Activated CD4-positive, alpha-beta memory T cell treated with anti-CD3 and anti-CD28 coated beads for 36 hours (primary cell): ENCODE measurements at regions not wholly inside any gene's neighbourhood (a gene's known extent, or its start where the extent isn't known, plus 50 kb on each side); places are given as distances from the start of the nearest gene placed in this dataset.

Experiments
- CTCF ChIA-PET: fragments of 350-600 bp; sonication (Branson Sonifier 250); formaldehyde crosslinking; loops from one replicate; lab custom pipeline; 2021; ENCODE audit warnings: antibody characterized with exemption, inconsistent platforms; lab: Charles Lee
- POLR2A ChIA-PET: fragments of 350-600 bp; sonication (Branson Sonifier 250); formaldehyde crosslinking; loops from one replicate; lab custom pipeline; 2021; ENCODE audit warnings: antibody characterized with exemption; lab: Charles Lee
- DNase-seq: peaks from one replicate; pipeline ENCODE4 v3.0.0-alpha.2; 2020
- H3K27ac Mint-ChIP-seq: one replicate; pipeline ENCODE4 v1.8.0; 2021; ENCODE audit warnings: mixed read lengths
- H3K27me3 Mint-ChIP-seq: one replicate; pipeline ENCODE4 v1.8.0; 2021; ENCODE audit warnings: mixed read lengths
- H3K36me3 Mint-ChIP-seq: one replicate; pipeline ENCODE4 v1.8.0; 2021; ENCODE audit warnings: mixed read lengths
- H3K4me1 Mint-ChIP-seq: one replicate; pipeline ENCODE4 v1.8.0; 2021; ENCODE audit warnings: low read depth, mixed read lengths
- H3K4me3 Mint-ChIP-seq: one replicate; pipeline ENCODE4 v1.8.0; 2021; ENCODE audit warnings: mild to moderate bottlenecking, mixed read lengths
- H3K9me3 Mint-ChIP-seq: one replicate; pipeline ENCODE4 v1.8.0; 2021; ENCODE audit warnings: mixed read lengths
- intact Hi-C: fragments of 100-400 bp; cut with micrococcal nuclease; formaldehyde crosslinking; loops from one replicate; pipeline ENCODE4 v1.15.1; 2023

DNA sequence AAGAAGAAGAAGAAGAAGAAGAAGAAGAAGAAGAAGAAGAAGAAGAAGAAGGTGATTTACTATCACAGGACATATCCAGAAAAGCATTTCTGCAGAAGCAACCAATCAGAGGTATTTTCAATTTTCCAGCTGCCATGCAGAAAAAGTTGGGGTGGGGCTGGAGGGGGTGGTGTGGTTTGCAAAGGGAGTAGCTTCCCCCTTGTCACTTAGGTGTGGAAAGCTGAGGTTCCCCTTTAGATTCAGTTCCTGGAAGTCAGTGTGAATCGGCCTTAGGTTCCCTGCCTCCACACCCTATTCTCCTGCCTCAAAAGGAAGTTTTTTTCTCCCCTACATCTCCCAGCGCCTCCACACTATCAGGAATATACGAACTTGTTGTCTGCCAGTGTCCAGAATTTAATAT is 276.7 kb upstream of the ARRDC4 start:
- ChIA-PET CTCF (no interaction called here), POLR2A (no interaction called here)
- intact Hi-C loops: no loop called here
- H3K27ac Mint-ChIP-seq: no peak overlapping the region
- peaks cover 6% of the 10 kb centered on the region for H3K9me3 Mint-ChIP-seq
- no peak overlapping the region for H3K4me3 Mint-ChIP-seq
- no peaks in the 10 kb centered on the region for H3K4me1 Mint-ChIP-seq
- H3K27me3 Mint-ChIP-seq: no peaks in the 10 kb centered on the region
- no peak for DNase-seq
- no peaks in the 10 kb centered on the region for H3K36me3 Mint-ChIP-seq

DNA sequence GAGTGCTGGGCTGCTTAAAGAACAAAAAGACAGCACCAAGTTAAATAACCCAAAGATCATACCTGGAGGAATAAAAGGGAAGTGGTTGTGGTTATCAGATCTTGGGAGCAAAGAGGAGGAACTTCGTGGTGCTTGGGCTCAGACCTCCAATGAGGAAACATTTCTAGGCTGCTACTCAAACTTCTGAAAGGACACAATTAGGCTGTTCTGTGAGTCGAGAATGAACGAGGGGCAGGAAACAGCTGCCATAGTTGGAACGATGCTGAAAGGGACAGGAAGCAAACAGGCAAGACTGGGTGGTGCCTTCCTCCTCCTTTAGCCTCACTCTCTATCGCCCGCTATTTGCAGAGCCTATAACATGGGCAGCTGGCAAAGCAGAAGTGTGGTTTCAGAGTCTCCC is 276.3 kb upstream of the ARRDC4 start:
- H3K4me1 Mint-ChIP-seq: no peaks in the 10 kb centered on the region
- no peaks in the 10 kb centered on the region for H3K27me3 Mint-ChIP-seq
- ChIA-PET CTCF (no interaction called here), POLR2A (no interaction called here)
- intact Hi-C loops: no loop called here
- no peak overlapping the region for H3K27ac Mint-ChIP-seq
- peaks cover 6% of the 10 kb centered on the region for H3K9me3 Mint-ChIP-seq
- DNase-seq: no peak
- no peak overlapping the region for H3K4me3 Mint-ChIP-seq
- no peaks in the 10 kb centered on the region for H3K36me3 Mint-ChIP-seq

DNA sequence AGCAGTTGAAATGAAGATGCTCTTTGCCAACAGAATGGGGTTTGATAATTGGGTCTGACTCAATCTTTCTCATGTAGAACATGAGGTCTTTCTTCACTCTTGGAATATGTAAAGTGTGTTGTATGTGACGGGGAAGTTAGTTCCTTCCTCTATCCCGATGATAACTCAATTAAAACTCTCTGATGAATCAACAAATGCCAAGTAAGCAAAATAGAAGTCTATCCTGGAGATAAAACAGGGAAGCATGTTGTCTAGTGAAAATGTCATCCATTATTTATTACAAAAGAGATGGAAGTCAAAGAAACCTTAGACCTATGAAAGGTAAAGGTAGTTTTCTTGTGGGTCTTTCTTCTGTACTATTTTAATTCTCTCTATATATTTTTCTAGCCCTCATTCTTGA is 274.2 kb upstream of the ARRDC4 start:
- Mint-ChIP-seq H3K4me1 (no peaks in the 10 kb centered on the region), H3K27me3 (no peaks in the 10 kb centered on the region), H3K36me3 (no peaks in the 10 kb centered on the region), H3K9me3 (peaks cover 6% of the 10 kb centered on the region), H3K4me3 (no peak overlapping the region), H3K27ac (no peak overlapping the region)
- intact Hi-C loops: no loop called here
- ChIA-PET POLR2A (no interaction called here), CTCF (no interaction called here)
- DNase-seq: no peak

DNA sequence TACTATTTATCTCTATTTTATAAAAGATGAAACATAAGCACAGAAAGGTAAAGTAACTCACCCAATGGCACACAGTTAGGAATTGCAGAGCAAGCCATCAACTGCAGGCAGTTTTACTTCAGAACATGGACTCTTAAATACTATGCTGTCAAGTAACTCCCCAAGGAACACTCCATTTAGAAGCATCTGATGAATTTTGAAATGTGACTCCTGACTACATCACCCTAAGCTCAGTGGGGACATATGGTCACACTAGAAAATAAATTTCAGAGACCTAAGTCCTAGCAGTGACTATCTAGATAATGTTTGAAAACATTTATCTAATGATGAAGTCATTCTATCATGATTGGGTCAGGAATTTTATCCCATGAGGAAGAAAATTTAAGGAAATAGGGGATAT is 272.8 kb upstream of the ARRDC4 start:
- Mint-ChIP-seq H3K27me3 (no peaks in the 10 kb centered on the region), H3K27ac (no peak overlapping the region), H3K4me1 (no peaks in the 10 kb centered on the region), H3K36me3 (no peaks in the 10 kb centered on the region), H3K9me3 (peaks cover 3% of the 10 kb centered on the region), H3K4me3 (no peak overlapping the region)
- intact Hi-C loops: no loop called here
- ChIA-PET POLR2A (no interaction called here), CTCF (no interaction called here)
- DNase-seq: no peak

DNA sequence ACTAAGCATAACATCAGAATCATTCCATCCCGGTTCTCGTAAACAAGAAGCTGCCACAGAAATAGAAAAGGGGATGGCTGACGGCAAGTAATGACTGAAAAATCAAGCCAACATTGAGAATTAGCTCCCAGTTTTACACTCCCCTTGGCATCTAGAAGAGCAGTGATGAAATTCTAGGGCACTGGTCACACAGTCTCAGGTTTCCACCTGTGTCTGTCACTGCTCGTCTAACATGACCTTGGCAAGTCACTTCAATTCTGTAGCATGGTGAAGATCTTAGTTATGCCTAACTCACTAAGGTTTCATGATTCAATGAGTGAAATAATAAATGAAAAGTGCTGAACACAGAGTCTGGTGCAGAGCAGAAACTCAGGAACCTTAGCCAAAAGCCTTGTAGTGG is 272.3 kb upstream of the ARRDC4 start:
- intact Hi-C loops: no loop called here
- Mint-ChIP-seq H3K27me3 (no peaks in the 10 kb centered on the region), H3K4me1 (no peaks in the 10 kb centered on the region), H3K9me3 (no peaks in the 10 kb centered on the region), H3K27ac (no peak overlapping the region), H3K4me3 (no peak overlapping the region), H3K36me3 (no peaks in the 10 kb centered on the region)
- ChIA-PET CTCF (no interaction called here), POLR2A (no interaction called here)
- no peak for DNase-seq

DNA sequence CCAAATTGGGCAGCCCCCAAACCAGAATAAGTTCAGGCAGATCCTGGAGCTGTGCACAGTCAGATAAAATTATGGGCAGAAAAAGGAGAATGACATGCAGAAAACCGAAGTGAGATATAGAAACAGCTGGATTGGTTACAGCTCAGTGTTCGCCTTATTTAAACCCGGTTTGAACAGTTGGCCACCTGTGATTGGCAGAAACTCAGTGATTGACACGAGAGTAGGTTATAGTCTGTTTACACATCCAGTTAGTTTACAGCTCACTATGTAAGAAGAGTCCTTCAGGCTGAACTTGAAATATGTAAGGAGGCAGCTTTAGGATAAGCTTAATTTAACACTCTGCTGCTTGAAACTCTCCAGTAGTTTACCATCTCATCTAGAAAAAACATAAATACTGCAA is 271.6 kb upstream of the ARRDC4 start:
- no peaks in the 10 kb centered on the region for H3K27me3 Mint-ChIP-seq
- POLR2A ChIA-PET: no interaction called here
- H3K9me3 Mint-ChIP-seq: no peaks in the 10 kb centered on the region

DNA sequence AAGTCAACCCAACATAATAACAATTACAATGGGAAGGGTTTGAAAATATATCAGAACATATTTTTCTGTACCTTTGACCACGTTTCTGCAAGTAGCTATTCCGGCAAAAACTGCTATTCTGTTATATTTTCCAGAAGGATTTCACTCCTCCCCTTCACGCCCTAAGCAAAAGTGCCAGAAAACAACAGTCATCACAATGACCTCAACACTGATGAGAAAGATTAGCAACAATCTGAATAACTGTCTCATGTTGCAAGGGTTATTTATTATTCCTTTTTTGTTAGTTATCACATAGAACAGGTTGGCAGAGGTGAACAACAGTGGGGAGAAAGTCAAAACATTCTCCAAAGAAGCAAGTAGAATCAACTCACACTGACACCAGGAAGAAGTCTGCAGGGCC is 269.4 kb upstream of the ARRDC4 start:
- Mint-ChIP-seq H3K36me3 (no peaks in the 10 kb centered on the region), H3K27me3 (no peaks in the 10 kb centered on the region), H3K4me3 (no peak overlapping the region), H3K27ac (no peak overlapping the region), H3K4me1 (no peaks in the 10 kb centered on the region), H3K9me3 (peaks cover 4% of the 10 kb centered on the region)
- intact Hi-C loops: no loop called here
- ChIA-PET POLR2A (no interaction called here), CTCF (no interaction called here)
- no peak for DNase-seq

More for the DNA sequence above, 271.6 kb upstream of the ARRDC4 start:
- Mint-ChIP-seq H3K27ac (no peak overlapping the region), H3K4me1 (no peaks in the 10 kb centered on the region), H3K4me3 (no peak overlapping the region), H3K36me3 (no peaks in the 10 kb centered on the region)
- intact Hi-C loops: no loop called here
- CTCF ChIA-PET: no interaction called here
- no peak for DNase-seq

DNA sequence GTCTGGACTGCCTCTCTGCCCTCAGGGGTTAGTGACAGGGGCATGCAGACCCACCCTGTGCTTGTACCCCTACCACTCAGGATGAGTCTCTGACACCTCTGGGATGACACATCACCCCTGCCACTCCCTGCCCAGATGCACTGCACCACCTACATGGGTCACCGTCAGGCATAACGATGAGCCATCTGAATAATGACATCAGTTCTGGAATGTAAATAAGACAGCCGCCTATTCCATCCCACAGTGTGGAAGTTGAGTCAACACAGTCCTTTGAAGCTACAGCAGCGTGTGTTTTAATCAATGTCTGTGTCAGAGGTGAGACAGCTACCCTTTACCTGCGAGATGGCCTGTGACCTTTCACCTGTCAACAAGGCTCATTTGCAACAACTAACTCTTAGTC is 268.7 kb upstream of the ARRDC4 start:
- intact Hi-C loops: no loop called here
- no peak overlapping the region for H3K27ac Mint-ChIP-seq
- H3K9me3 Mint-ChIP-seq: peaks cover 5% of the 10 kb centered on the region
- ChIA-PET POLR2A (no interaction called here), CTCF (no interaction called here)
- DNase-seq: no peak
- H3K4me3 Mint-ChIP-seq: no peak overlapping the region
- no peaks in the 10 kb centered on the region for H3K4me1 Mint-ChIP-seq
- H3K27me3 Mint-ChIP-seq: no peaks in the 10 kb centered on the region
- H3K36me3 Mint-ChIP-seq: no peaks in the 10 kb centered on the region

DNA sequence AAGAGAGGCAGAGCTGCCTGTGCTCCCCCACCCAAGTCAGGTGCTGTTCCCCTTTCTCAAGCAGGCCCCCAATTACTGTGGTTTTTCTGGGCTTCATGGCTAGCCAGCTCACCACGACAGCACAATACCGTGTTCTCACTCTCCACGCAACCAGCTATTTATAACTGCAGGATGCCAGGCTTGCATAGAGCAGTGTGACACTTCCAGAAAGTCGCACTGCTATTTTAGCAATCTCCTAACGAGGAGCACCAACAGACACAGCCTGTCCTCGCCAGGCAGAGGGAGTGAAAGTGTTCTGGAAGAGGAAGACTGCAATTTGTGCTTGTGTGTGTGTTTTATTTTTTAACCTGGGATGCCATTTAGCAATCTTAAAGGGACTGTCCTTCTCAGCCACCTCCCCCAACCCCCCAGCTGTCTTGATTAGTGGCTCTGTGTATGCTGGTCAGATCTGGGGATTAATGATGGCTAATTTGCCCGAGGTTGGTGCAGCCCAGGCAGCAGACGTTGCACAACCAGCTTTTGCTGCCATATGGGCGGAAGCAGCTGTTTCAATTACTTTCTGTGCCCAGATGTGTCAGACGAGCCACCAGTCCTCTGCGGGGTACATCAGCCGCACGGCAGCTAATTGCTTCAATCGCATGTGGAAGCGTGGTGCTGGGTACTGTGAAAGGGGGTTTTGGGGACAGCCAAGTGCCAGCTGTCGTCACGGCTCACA is 268.0 kb upstream of the ARRDC4 start:
- DNase-seq: no peak
- Mint-ChIP-seq H3K27ac (no peak overlapping the region), H3K36me3 (no peaks in the 10 kb centered on the region), H3K27me3 (no peaks in the 10 kb centered on the region), H3K4me1 (no peaks in the 10 kb centered on the region), H3K9me3 (peaks cover 10% of the 10 kb centered on the region), H3K4me3 (no peak overlapping the region)
- intact Hi-C loops: no loop called here
- ChIA-PET CTCF (no interaction called here), POLR2A (no interaction called here)

DNA sequence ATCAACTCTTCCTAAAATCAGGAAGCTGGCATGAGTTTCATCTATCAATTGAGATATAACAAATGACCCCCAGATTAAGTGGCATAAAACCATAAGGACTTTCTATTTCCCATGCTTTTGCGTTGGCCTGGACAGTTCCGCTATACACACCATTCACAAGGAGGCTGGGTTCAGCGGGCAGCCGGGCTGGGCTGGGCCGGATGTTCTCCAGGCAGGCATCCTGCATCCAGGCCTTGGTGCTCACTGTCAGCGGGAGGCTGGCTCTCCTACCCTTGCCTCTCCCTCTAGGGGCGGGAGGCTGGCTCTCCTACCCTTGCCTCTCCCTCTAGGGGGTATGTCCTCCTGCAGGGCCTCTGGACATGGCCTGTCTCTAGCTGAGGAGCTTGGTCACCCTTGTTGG is 266.0 kb upstream of the ARRDC4 start:
- ChIA-PET CTCF (no interaction called here), POLR2A (no interaction called here)
- H3K4me3 Mint-ChIP-seq: no peak overlapping the region
- peaks cover 12% of the 10 kb centered on the region for H3K9me3 Mint-ChIP-seq
- no peaks in the 10 kb centered on the region for H3K4me1 Mint-ChIP-seq
- no peaks in the 10 kb centered on the region for H3K27me3 Mint-ChIP-seq
- no peaks in the 10 kb centered on the region for H3K36me3 Mint-ChIP-seq
- H3K27ac Mint-ChIP-seq: no peak overlapping the region
- DNase-seq: no peak
- intact Hi-C loops: no loop called here

DNA sequence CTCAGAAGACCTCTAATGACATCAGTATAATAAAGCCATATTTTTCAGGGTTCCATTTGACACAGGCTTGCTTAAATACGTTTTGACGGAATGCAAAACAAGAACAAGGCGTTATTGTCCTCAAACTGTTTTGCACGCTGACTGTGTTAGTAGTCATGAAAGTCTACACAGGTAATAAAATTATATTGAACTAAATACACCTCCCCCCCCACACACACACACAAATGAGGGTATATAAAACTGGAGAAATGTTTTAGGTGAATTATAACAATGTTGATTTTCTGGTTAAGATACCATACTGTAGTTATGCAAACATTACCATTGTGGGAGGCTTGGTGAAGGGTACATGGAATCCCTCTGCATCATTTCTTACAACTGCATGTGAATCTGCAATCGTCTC is 257.1 kb upstream of the ARRDC4 start:
- no peaks in the 10 kb centered on the region for H3K27me3 Mint-ChIP-seq
- H3K36me3 Mint-ChIP-seq: no peaks in the 10 kb centered on the region
- peaks cover 2% of the 10 kb centered on the region for H3K9me3 Mint-ChIP-seq
- no peaks in the 10 kb centered on the region for H3K4me1 Mint-ChIP-seq
- ChIA-PET POLR2A (no interaction called here), CTCF (no interaction called here)
- DNase-seq: no peak
- no peak overlapping the region for H3K27ac Mint-ChIP-seq
- no peak overlapping the region for H3K4me3 Mint-ChIP-seq
- intact Hi-C loops: no loop called here

DNA sequence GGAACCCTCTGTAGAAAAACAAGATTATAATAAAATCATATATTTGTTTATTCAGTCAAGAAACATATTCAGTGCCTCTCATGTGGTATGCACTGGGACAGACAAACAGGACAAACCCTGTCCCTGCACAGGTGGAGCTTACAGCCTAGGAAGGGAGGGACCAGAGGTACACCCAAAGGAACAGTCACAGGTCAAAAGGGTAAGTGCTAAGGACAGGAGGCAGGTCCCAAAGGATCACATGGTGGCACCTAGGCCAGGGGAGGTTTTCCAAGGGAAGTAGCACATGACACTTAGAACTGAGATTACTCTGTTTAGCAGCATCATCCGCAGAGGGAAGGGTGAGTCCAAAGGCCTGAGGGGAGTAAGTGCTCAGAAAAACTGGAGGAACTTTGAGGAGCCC is 254.4 kb upstream of the ARRDC4 start:
- Mint-ChIP-seq H3K9me3 (peaks cover 2% of the 10 kb centered on the region), H3K4me1 (no peaks in the 10 kb centered on the region), H3K27me3 (no peaks in the 10 kb centered on the region), H3K36me3 (no peaks in the 10 kb centered on the region), H3K27ac (no peak overlapping the region), H3K4me3 (no peak overlapping the region)
- ChIA-PET CTCF (no interaction called here), POLR2A (no interaction called here)
- intact Hi-C loops: no loop called here
- no peak for DNase-seq

DNA sequence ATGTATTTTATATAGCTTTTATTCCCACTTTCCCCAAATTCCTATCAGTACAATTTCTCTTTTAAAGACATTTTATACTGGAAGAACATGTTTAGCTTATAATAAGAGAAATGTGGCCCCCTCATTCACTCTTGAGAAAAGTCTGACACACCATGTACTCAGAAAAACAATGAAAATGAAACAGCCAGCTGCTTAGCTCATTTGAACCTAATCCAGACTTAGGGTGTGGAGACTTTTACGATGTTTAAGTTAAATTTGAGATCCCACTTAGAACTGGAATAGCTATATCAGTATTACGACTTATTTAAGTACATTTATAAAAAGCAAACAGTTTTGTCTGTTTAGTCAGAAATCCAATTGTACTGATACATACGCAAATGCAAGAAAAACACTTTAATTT is 252.3 kb upstream of the ARRDC4 start:
- intact Hi-C loops: no loop called here
- Mint-ChIP-seq H3K36me3 (no peaks in the 10 kb centered on the region), H3K27me3 (no peaks in the 10 kb centered on the region), H3K4me3 (no peak overlapping the region), H3K27ac (no peak overlapping the region), H3K4me1 (no peaks in the 10 kb centered on the region), H3K9me3 (peaks cover 2% of the 10 kb centered on the region)
- ChIA-PET POLR2A (no interaction called here), CTCF (no interaction called here)
- no peak for DNase-seq
